SU-DHL-6 (cell line): ENCODE measurements at regions not wholly inside any gene's neighbourhood (a gene's known extent, or its start where the extent isn't known, plus 50 kb on each side); places are given as distances from the start of the nearest gene placed in this dataset.
"Not testable (repeated sequence)": the region's sequence is repeated elsewhere in the genome, so short reads cannot be mapped to it uniquely, and the experiment has no call there.

ENCODE experiments used
- H2AFZ ChIP-seq: fragments of 200-600 bp; sonication (generic); 2 replicates; pipeline ENCODE4 v1.6.1; 2014; ENCODE audit warnings: low read depth, mild to moderate bottlenecking, moderate library complexity, mixed read lengths, antibody characterized with exemption, low read length; ENCODE audit not compliant: severe bottlenecking
- H3F3A ChIP-seq: fragments of 200-600 bp; shearing (Covaris generic); 2 replicates; pipeline ENCODE4 v1.6.0; 2016; ENCODE audit warnings: antibody characterized with exemption, mild to moderate bottlenecking; ENCODE audit not compliant: insufficient read depth
- H3K27ac ChIP-seq: fragments of 200-600 bp; sonication (generic); 2 replicates; pipeline ENCODE4 v1.5.1; 2016; ENCODE audit warnings: low read depth, mild to moderate bottlenecking, low read length, moderate library complexity, mixed read lengths
- H3K27me3 ChIP-seq: fragments of 200-600 bp; sonication (generic), shearing (Covaris generic); 2 replicates; pipeline ENCODE4 v1.6.0; 2014; ENCODE audit warnings: mild to moderate bottlenecking, low read length
- H3K36me3 ChIP-seq: fragments of 200-600 bp; sonication (generic); 2 replicates; pipeline ENCODE4 v1.6.1; 2014; ENCODE audit warnings: mild to moderate bottlenecking, low read length, mixed read lengths
- H3K4me2 ChIP-seq: fragments of 300-600, 200-600 bp; shearing (Covaris generic), sonication (generic); 2 replicates; pipeline ENCODE4 v1.6.0; 2014; ENCODE audit warnings: low read length, low read depth, mild to moderate bottlenecking; ENCODE audit not compliant: poor library complexity, severe bottlenecking
- H3K4me3 ChIP-seq: fragments of 200-600 bp; sonication (generic); 2 replicates; pipeline ENCODE4 v1.5.1; 2014; ENCODE audit warnings: antibody characterized with exemption, low read length, mild to moderate bottlenecking, mixed read lengths; ENCODE audit not compliant: insufficient read depth, poor library complexity, severe bottlenecking
- H3K79me2 ChIP-seq: fragments of 200-600 bp; sonication (generic); 2 replicates; pipeline ENCODE4 v1.6.1; 2014; ENCODE audit warnings: mild to moderate bottlenecking, low read length, moderate library complexity; ENCODE audit not compliant: insufficient read depth
- H3K9ac ChIP-seq: fragments of 200-600 bp; sonication (generic); 2 replicates; pipeline ENCODE4 v1.7.0; 2014; ENCODE audit warnings: mild to moderate bottlenecking, low read length
- H3K9me2 ChIP-seq: fragments of 200-600 bp; sonication (generic); replicated peaks from 2 replicates; pipeline ENCODE4 v1.6.1; 2014; ENCODE audit warnings: low read length; ENCODE audit not compliant: insufficient read depth
- H3K9me3 ChIP-seq: fragments of 200-600 bp; sonication (generic); 2 replicates; pipeline ENCODE4 v1.6.1; 2014; ENCODE audit warnings: low read length, mixed read lengths; ENCODE audit not compliant: insufficient read depth
- H4K20me1 ChIP-seq: fragments of 200-600 bp; sonication (generic); 2 replicates; pipeline ENCODE4 v1.6.1; 2014; ENCODE audit warnings: low read depth, mild to moderate bottlenecking, antibody characterized with exemption, low read length, moderate library complexity, mixed read lengths
- EZH2phosphoT487 ChIP-seq: fragments of 200-600 bp; sonication (generic), shearing (Covaris generic); conservative IDR thresholded peaks from 2 replicates; pipeline ENCODE4 v1.6.1; 2018; ENCODE audit warnings: mild to moderate bottlenecking, antibody characterized with exemption, low read length, moderate library complexity, mixed read lengths
- TF ChIP-seq, protein P1 (sequence below): fragments of 200-600 bp; sonication (generic); IDR thresholded peaks from one replicate; pipeline ENCODE4 v1.5.1; 2017; ENCODE audit warnings: antibody characterized with exemption, mild to moderate bottlenecking, low read length, moderate library complexity; ENCODE audit not compliant: insufficient read depth, poor library complexity, severe bottlenecking

DNA sequence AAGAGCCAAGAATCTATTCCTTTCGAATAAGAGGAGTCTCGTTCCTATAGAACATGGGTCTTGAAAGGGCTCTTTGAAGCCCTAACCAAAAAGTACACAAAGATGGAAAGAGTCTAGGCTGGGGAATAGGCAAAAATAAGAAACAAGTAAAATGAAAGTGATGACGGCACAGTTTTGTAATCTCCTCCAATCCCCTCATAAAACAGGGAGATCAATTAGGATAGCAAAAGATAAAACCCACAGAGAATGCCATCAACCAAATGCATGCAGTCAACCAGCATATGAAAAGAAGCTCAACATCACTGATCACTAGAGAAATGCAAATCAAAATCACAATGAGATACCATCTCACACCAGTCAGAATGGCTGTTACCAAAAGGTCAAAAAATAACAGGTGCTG lies 122.4 kb upstream of the LSM14A start:
- Histone ChIP-seq H4K20me1 (no peaks in the 10 kb centered on the region), H3F3A (no peaks in the 10 kb centered on the region), H2AFZ (no peak overlapping the region), H3K4me3 (no peak overlapping the region), H3K36me3 (no peaks in the 10 kb centered on the region), H3K27ac (no peak overlapping the region), H3K9ac (no peak overlapping the region), H3K27me3 (no peaks in the 10 kb centered on the region), H3K9me3 (no peaks in the 10 kb centered on the region), H3K79me2 (no peaks in the 10 kb centered on the region), H3K9me2 (no peaks in the 10 kb centered on the region), H3K4me2 (no peak overlapping the region)
- TF ChIP-seq, protein P1, sequence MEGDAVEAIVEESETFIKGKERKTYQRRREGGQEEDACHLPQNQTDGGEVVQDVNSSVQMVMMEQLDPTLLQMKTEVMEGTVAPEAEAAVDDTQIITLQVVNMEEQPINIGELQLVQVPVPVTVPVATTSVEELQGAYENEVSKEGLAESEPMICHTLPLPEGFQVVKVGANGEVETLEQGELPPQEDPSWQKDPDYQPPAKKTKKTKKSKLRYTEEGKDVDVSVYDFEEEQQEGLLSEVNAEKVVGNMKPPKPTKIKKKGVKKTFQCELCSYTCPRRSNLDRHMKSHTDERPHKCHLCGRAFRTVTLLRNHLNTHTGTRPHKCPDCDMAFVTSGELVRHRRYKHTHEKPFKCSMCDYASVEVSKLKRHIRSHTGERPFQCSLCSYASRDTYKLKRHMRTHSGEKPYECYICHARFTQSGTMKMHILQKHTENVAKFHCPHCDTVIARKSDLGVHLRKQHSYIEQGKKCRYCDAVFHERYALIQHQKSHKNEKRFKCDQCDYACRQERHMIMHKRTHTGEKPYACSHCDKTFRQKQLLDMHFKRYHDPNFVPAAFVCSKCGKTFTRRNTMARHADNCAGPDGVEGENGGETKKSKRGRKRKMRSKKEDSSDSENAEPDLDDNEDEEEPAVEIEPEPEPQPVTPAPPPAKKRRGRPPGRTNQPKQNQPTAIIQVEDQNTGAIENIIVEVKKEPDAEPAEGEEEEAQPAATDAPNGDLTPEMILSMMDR = no peak

DNA sequence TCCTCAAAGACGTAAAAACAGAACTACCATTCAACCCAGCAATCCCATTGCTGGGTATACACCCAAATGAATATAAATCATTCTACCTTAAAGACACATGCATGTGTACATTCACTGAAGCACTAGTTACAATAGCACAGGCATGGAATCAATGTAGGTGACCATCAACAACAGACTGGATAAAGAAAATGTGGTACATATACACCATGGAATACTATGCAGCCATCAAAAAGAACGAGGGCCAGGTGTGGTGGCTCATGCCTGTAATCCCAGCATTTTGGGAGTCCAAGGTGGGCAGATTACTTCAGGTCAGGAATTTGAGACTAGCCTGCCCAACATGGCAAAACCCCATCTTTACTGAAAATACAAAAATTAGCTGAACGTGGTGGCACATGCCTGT lies 121.9 kb upstream of the LSM14A start:
- not testable (repeated sequence) for H2AFZ ChIP-seq, H3K4me3 ChIP-seq, H3K9me3 ChIP-seq, H3F3A ChIP-seq, H3K4me2 ChIP-seq, H3K36me3 ChIP-seq, H3K27ac ChIP-seq, H4K20me1 ChIP-seq, H3K79me2 ChIP-seq, H3K9me2 ChIP-seq, H3K27me3 ChIP-seq, H3K9ac ChIP-seq

DNA sequence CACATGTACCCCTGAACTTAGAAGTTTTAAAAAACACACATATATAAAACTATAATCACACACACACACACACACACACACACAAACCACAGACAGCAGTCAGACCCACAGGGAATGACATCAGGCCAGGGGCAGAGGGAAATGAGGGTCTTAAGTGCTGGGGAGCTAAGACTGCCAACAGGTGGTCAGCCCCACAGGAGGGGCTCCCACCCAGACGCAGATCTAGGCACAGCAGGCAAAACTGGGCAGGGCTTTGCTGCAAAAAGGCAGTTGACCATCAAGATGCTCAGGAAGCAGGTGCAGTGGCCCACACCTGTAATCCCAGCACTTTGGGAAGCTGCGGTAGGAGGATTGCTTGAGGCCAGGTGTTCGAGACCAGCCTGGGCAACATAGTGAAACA lies 121.0 kb upstream of the LSM14A start:
- Histone ChIP-seq H2AFZ (no peak overlapping the region), H3K4me2 (no peak overlapping the region), H3F3A (no peaks in the 10 kb centered on the region), H3K4me3 (no peak overlapping the region), H4K20me1 (no peaks in the 10 kb centered on the region), H3K9me2 (no peaks in the 10 kb centered on the region), H3K9ac (no peak overlapping the region), H3K27me3 (no peaks in the 10 kb centered on the region), H3K27ac (no peak overlapping the region), H3K9me3 (no peaks in the 10 kb centered on the region), H3K79me2 (no peaks in the 10 kb centered on the region), H3K36me3 (no peaks in the 10 kb centered on the region)
- TF ChIP-seq EZH2phosphoT487 = no peak
- TF ChIP-seq, protein P1 = no peak

DNA sequence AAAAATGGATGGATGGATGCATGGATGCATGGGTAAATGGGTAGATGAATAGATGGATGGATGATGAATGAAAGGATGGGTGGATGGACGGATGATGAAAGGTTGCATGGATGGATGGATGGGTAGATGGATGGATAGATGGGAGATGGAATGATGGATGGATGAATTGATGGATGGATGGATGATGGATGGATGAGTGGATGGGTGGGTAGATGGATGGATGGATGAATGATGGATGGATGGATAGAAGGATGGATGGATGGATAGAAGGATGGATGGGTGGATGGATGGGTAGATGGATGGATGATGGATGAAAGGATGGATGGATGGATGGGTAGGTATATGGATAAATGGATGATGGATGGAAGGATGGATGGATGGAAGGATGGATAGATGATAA lies 115.1 kb upstream of the LSM14A start:
- no peaks in the 10 kb centered on the region for H3K9me2 ChIP-seq
- H3K4me3 ChIP-seq = no peak overlapping the region
- no peaks in the 10 kb centered on the region for H4K20me1 ChIP-seq
- no peaks in the 10 kb centered on the region for H3K27me3 ChIP-seq
- H3K79me2 ChIP-seq = no peaks in the 10 kb centered on the region
- H2AFZ ChIP-seq = no peak overlapping the region
- no peak for TF ChIP-seq EZH2phosphoT487
- TF ChIP-seq, protein P1 = no peak
- H3K36me3 ChIP-seq = no peaks in the 10 kb centered on the region
- no peaks in the 10 kb centered on the region for H3F3A ChIP-seq
- H3K9me3 ChIP-seq = no peaks in the 10 kb centered on the region
- H3K9ac ChIP-seq = no peak overlapping the region
- H3K27ac ChIP-seq = no peak overlapping the region
- no peak overlapping the region for H3K4me2 ChIP-seq
